Neutrophil (primary cell): ENCODE measurements at regions not wholly inside any gene's neighbourhood (a gene's known extent, or its start where the extent isn't known, plus 50 kb on each side); places are given as distances from the start of the nearest gene placed in this dataset.

Experiments
- H3K27ac ChIP-seq: fragments of 200-600 bp; sonication (generic); 2 replicates; pipeline ENCODE4 v1.5.1; 2016; ENCODE audit warnings: mild to moderate bottlenecking, moderate library complexity
- H3K27me3 ChIP-seq: fragments of 200-600 bp; sonication (generic); 2 replicates; pipeline ENCODE4 v1.6.0; 2016; ENCODE audit warnings: mild to moderate bottlenecking
- H3K36me3 ChIP-seq: fragments of 200-600 bp; sonication (generic); 2 replicates; pipeline ENCODE4 v1.5.1; 2017
- H3K4me1 ChIP-seq, 2 experiments: fragments of 200-600 bp in 1 of 2; sonication (generic) in 1 of 2; 1 replicate in 1 of 2; 2 replicates in 1 of 2; pipeline versions ENCODE4 v1.5.1 to v1.6.1; 2013 to 2016; ENCODE audit warnings: low read depth in 1 of 2, low read length in 1 of 2, mild to moderate bottlenecking in 1 of 2, moderate library complexity in 1 of 2; ENCODE audit not compliant: control insufficient read depth in 1 of 2, insufficient read depth in 1 of 2
- H3K4me3 ChIP-seq, 2 experiments: fragments of 200-600 bp in 1 of 2; sonication (generic) in 1 of 2; 1 replicate in 1 of 2; 2 replicates in 1 of 2; pipeline ENCODE4 v1.5.1; 2013 to 2016; ENCODE audit warnings: low read depth in 1 of 2, low read length in 1 of 2, mild to moderate bottlenecking in 1 of 2, moderate library complexity in 1 of 2
- H3K9me3 ChIP-seq: fragments of 200-600 bp; sonication (generic); 2 replicates; pipeline ENCODE4 v1.5.1; 2016
- CTCF ChIP-seq: fragments of 200-600 bp; sonication (generic); IDR thresholded peaks from 2 replicates; pipeline ENCODE4 v1.5.1; 2016; ENCODE audit warnings: antibody characterized with exemption

DNA sequence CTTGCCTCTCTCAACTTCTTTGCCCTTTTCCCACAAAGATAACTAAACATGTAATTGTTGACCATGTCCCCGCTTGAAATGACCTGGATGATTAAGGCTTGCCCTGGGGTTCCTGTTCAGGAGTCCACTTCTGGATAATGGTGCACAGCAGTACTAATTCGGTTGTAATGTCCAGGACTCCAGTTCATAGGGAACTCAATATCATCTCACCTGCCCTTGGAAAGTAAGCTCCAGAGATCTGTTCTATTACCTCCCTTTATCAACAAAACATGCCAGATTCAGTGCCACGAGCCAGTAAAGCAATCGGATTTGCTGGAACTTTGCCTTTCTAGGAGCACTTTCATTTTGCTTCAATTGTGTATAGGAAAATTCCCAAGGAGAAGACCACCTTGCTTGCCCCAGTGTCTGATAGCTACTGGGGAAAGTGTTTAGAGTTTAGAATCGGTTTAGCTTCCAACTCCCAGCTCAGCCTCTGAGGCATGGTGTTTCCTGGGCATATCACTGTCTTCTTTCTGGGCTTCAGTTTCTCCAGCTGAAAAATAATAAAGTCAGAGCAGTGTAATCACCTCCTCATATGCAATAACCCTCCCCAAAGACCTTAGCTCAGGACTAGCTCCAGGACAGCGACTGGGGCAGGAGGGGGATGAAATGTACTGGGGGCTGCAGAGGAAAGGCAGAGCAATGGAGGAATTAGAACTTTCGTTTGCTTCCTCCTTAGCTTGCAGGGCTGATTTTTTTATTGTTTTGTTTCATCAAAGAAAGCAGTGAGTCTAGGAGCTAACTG, 162.6 kb upstream of the CYRIA start:
- H3K27me3 ChIP-seq, result no peaks in the 10 kb centered on the region
- no peaks in the 10 kb centered on the region for H3K36me3 ChIP-seq
- H3K9me3 ChIP-seq, result no peaks in the 10 kb centered on the region
- H3K4me1 ChIP-seq, result no peaks in the 10 kb centered on the region
- H3K27ac ChIP-seq, result no peak overlapping the region
- no peak overlapping the region for H3K4me3 ChIP-seq
- TF ChIP-seq CTCF, result no peak

DNA sequence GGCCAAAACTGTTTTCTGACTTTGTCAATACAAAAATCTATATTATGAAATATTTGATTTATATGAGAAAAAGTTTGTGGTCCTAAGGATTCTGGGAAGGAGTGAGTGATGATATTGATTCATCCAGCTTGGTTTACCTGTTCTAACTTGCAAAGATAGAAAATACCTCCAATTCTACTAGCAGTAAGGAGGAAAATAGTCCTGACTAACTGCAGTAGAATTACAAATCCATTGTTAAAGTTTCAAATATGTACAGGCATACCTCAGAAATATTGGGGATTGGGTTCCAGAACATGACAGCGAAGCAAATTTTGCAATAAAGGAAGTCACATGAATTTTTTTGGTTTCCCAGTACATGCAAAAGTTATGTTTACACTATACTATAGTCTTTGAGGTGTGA, 158.8 kb upstream of the CYRIA start:
- no peaks in the 10 kb centered on the region for H3K36me3 ChIP-seq
- H3K4me1 ChIP-seq, result no peaks in the 10 kb centered on the region
- H3K27me3 ChIP-seq, result no peaks in the 10 kb centered on the region
- no peaks in the 10 kb centered on the region for H3K9me3 ChIP-seq
- no peak overlapping the region for H3K27ac ChIP-seq
- H3K4me3 ChIP-seq, result no peak overlapping the region
- TF ChIP-seq CTCF, result no peak

DNA sequence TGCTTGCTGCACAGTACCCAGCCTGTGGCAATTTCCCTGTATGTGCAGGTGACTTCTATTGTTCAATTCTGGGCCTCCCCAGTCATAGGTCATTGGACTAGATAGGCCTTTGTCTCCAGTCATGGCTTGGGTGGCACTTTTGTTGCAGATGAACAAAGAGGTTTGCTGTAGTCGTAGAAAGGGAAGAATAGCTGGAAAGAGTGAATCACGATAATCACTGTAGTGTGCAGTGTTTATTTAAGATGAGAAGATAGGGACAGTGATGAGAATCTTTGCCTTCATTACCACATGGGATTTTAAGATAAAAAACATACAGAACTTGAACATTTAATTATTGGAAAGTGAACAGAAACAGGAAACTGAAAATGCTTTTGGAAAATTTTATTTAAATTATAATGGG, 156.1 kb upstream of the CYRIA start:
- Histone ChIP-seq H3K36me3 (no peaks in the 10 kb centered on the region), H3K9me3 (no peaks in the 10 kb centered on the region), H3K27ac (no peak overlapping the region), H3K4me3 (no peak overlapping the region), H3K4me1 (no peaks in the 10 kb centered on the region), H3K27me3 (no peaks in the 10 kb centered on the region)
- TF ChIP-seq CTCF, result no peak

DNA sequence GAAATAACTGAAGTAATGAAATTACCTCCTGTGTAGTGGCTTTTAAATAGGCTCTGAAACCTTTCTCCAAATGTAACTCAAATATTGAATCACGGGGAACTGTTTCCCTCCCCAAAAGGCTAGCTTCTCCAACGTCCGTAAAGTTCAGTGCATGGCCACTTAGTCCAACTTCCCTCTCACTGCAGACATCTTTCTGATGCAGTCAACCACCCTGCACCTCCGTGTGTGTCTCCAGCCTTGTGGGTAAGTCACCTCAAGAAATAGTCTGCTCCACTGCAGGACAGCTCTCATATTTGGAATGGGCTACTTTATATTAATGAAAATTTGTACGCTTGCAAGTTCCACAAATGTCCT, 152.5 kb upstream of the CYRIA start:
- TF ChIP-seq CTCF, result no peak
- Histone ChIP-seq H3K36me3 (no peaks in the 10 kb centered on the region), H3K4me3 (no peak overlapping the region), H3K27ac (no peak overlapping the region), H3K9me3 (no peaks in the 10 kb centered on the region), H3K4me1 (no peaks in the 10 kb centered on the region), H3K27me3 (no peaks in the 10 kb centered on the region)

DNA sequence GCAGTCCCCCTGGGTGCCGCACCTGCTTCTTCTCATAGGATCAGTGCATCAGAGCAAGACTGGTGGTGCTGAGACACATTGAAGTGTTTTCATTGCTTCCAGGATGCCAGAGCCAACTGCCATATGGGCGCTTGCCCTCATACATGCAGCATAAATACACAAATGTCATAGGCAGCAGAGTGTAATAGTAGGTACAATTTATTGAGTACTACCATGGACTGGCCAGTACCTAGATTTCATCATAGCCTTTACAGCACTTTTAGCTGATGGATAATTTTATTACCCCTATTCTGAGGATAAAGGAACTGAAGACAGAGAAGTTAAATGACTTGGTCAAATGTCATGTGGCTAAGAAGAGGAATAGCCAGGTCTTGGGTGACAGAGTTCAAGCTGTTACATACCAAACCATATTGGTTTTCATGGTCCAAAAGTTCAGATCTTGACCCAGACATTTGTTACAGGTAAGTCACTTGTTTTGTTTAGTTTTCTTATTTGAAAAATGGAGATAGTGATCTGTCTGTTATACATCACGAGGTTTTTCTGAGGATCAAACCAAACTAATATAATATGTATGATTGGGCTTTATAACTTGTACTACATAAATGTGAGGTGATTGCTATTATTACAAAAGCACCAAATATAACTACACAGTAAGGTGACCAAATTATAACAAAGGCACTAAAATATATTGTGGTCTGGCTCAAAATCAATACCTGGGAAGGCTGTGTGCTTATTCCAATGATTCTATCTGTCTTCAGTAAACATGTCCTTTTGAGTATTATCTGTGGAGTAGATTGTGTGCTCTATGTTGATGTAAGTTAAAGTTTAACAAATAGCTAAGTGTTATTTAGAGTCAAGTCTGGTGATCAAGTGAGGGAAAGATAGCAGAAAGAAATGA, 151.9 kb upstream of the CYRIA start:
- Histone ChIP-seq H3K36me3 (no peaks in the 10 kb centered on the region), H3K4me1 (no peaks in the 10 kb centered on the region), H3K9me3 (no peaks in the 10 kb centered on the region), H3K27me3 (no peaks in the 10 kb centered on the region), H3K27ac (no peak overlapping the region), H3K4me3 (no peak overlapping the region)
- no peak for TF ChIP-seq CTCF
